Endothelial cell of umbilical vein (primary cell): ENCODE measurements at regions not wholly inside any gene's neighbourhood (a gene's known extent, or its start where the extent isn't known, plus 50 kb on each side); places are given as distances from the start of the nearest gene placed in this dataset.

Experiments
- BruUV-seq: library from RNA; stranded (reverse); fragments of 400-500 nt; replicated peaks from 2 replicates; lab custom pipeline; 2021; lab: Mats Ljungman, UMichigan
- CTCF ChIA-PET: fragments of 300-600, 350-600 bp; sonication (Branson Sonifier 250); formaldehyde crosslinking; loops from one replicate; lab custom pipeline; 2021; ENCODE audit warnings: antibody characterized with exemption, inconsistent platforms; lab: Charles Lee
- POLR2A ChIA-PET: fragments of 300-600, 350-600 bp; sonication (Branson Sonifier 250); formaldehyde crosslinking; loops from one replicate; lab custom pipeline; 2021; ENCODE audit warnings: antibody characterized with exemption, inconsistent platforms; lab: Charles Lee
- DNase-seq: peaks from one replicate; pipeline ENCODE4 v3.0.0-alpha.2; 2011; ENCODE audit warnings: low read depth, low spot score
- FAIRE-seq: peaks from 2 replicates; lab custom pipeline; 2011; peaks lifted over from hg19 to GRCh38; lab: Jason Lieb, UNC
- H2AFZ ChIP-seq: 2 replicates; pipeline ENCODE4 v1.6.0; 2012; ENCODE audit warnings: low read depth, low read length, control low read depth, inconsistent platforms
- H3K27ac ChIP-seq: 2 replicates; pipeline ENCODE4 v1.5.1; 2011; ENCODE audit warnings: low read depth, mild to moderate bottlenecking, control low read depth, low read length, moderate library complexity; ENCODE audit not compliant: insufficient read depth
- H3K27me3 ChIP-seq, 2 experiments: 2 replicates each; pipeline versions ENCODE4 v1.6.0 to v1.6.1; 2011; ENCODE audit warnings: low read length in 2 of 2, mixed read lengths in 1 of 2; ENCODE audit not compliant: control insufficient read depth in 2 of 2, insufficient read depth in 2 of 2
- H3K36me3 ChIP-seq, 2 experiments: 2 replicates in 1 of 2; 3 replicates in 1 of 2; pipeline ENCODE4 v1.5.1; 2011; ENCODE audit warnings: low read length in 2 of 2, mild to moderate bottlenecking in 1 of 2, moderate library complexity in 1 of 2; ENCODE audit not compliant: control insufficient read depth in 2 of 2, insufficient read depth in 2 of 2; ENCODE audit errors: extremely low read depth in 1 of 2
- H3K4me1 ChIP-seq: 3 replicates; pipeline ENCODE4 v1.5.1; 2011; ENCODE audit warnings: mild to moderate bottlenecking, low read length; ENCODE audit not compliant: control insufficient read depth, insufficient read depth; ENCODE audit errors: extremely low read depth
- H3K4me2 ChIP-seq: 2 replicates; pipeline ENCODE4 v1.6.1; 2011; ENCODE audit warnings: low read length, control low read depth, mixed read lengths; ENCODE audit not compliant: insufficient read depth
- H3K4me3 ChIP-seq, 3 experiments: fragments of 200-600 bp in 1 of 3; sonication (generic), shearing (Covaris generic) in 1 of 3; replicated peaks in 1 of 3; 2 replicates each; pipeline ENCODE4 v1.5.1; 2011 to 2016; ENCODE audit warnings: control low read depth in 3 of 3, low read length in 3 of 3, mild to moderate bottlenecking in 2 of 3, inconsistent platforms in 1 of 3, low read depth in 1 of 3, moderate library complexity in 1 of 3; ENCODE audit not compliant: insufficient read depth in 1 of 3
- H3K79me2 ChIP-seq: 2 replicates; pipeline ENCODE4 v1.6.0; 2012; ENCODE audit warnings: low read length, inconsistent platforms; ENCODE audit not compliant: control insufficient read depth, insufficient read depth
- H3K9ac ChIP-seq: replicated peaks from 2 replicates; pipeline ENCODE3; 2011; ENCODE audit warnings: low read length, control low read depth; ENCODE audit not compliant: insufficient read depth; ENCODE audit errors: extremely low read depth
- H3K9me1 ChIP-seq: replicated peaks from 3 replicates; pipeline ENCODE4 v1.6.0; 2011; ENCODE audit warnings: mild to moderate bottlenecking, low read length; ENCODE audit not compliant: control insufficient read depth, insufficient read depth; ENCODE audit errors: extremely low read depth
- H3K9me3 ChIP-seq: replicated peaks from 2 replicates; pipeline ENCODE4 v1.5.1; 2012; ENCODE audit warnings: low read length, inconsistent platforms; ENCODE audit not compliant: control insufficient read depth, insufficient read depth
- H4K20me1 ChIP-seq: replicated peaks from 2 replicates; pipeline ENCODE3; 2011; ENCODE audit warnings: mild to moderate bottlenecking, low read length; ENCODE audit not compliant: control insufficient read depth, insufficient read depth; ENCODE audit errors: extremely low read depth
- EZH2 ChIP-seq: IDR thresholded peaks from 2 replicates; pipeline ENCODE4 v1.6.1; 2012; ENCODE audit warnings: borderline replicate concordance, low read depth, mild to moderate bottlenecking, moderate library complexity, low read length, inconsistent platforms; ENCODE audit not compliant: severe bottlenecking
- GATA2 ChIP-seq: IDR thresholded peaks from 2 replicates; pipeline ENCODE4 v1.7.0; 2011; ENCODE audit warnings: low read depth, mild to moderate bottlenecking, moderate library complexity, mixed read lengths, low read length; ENCODE audit not compliant: insufficient read length, insufficient read depth
- JUN ChIP-seq: IDR thresholded peaks from 2 replicates; pipeline ENCODE4 v1.6.1; 2011; ENCODE audit warnings: borderline replicate concordance, low read depth; ENCODE audit not compliant: insufficient read length, insufficient read depth
- MYC ChIP-seq: IDR thresholded peaks from one replicate; pipeline ENCODE4 v1.6.1; 2011; ENCODE audit warnings: mild to moderate bottlenecking, low read depth, low read length
- POLR2A ChIP-seq: IDR thresholded peaks from 2 replicates; pipeline ENCODE4 v1.6.1; 2012; ENCODE audit warnings: low read depth, mild to moderate bottlenecking, control low read depth, low read length
- POLR2AphosphoS5 ChIP-seq: IDR thresholded peaks from 2 replicates; pipeline ENCODE4 v1.6.1; 2012; ENCODE audit warnings: low read depth, mild to moderate bottlenecking, control low read depth, low read length, moderate library complexity; ENCODE audit not compliant: insufficient read depth
- dilution Hi-C: fragments of 300-500 bp; cut with MboI; formaldehyde crosslinking; loops from one replicate; pipeline ENCODE4 v1.15.0; 2019; ENCODE audit warnings: low sequenced_read_pairs; ENCODE audit not compliant: extremely low pct_ligation_motif_present
- intact Hi-C: fragments of 100-400 bp; cut with micrococcal nuclease; formaldehyde crosslinking; loops from one replicate; pipeline ENCODE4 v1.10.0; 2022
- TF ChIP-seq, protein P1 (sequence below), 2 donors: IDR thresholded peaks; 1 replicate in 1 of 2; 2 replicates in 1 of 2; pipeline ENCODE4 v1.5.1; 2011; ENCODE audit warnings: low read length in 2 of 2, mild to moderate bottlenecking in 2 of 2, moderate library complexity in 2 of 2, control low read depth in 1 of 2, inconsistent platforms in 1 of 2, low read depth in 1 of 2; ENCODE audit not compliant: insufficient read depth in 1 of 2; ENCODE audit errors: extremely low read depth in 1 of 2
- TF ChIP-seq, protein P2 (sequence below): IDR thresholded peaks from 2 replicates; pipeline ENCODE4 v1.6.1; 2011; ENCODE audit not compliant: insufficient read depth, insufficient read length

DNA sequence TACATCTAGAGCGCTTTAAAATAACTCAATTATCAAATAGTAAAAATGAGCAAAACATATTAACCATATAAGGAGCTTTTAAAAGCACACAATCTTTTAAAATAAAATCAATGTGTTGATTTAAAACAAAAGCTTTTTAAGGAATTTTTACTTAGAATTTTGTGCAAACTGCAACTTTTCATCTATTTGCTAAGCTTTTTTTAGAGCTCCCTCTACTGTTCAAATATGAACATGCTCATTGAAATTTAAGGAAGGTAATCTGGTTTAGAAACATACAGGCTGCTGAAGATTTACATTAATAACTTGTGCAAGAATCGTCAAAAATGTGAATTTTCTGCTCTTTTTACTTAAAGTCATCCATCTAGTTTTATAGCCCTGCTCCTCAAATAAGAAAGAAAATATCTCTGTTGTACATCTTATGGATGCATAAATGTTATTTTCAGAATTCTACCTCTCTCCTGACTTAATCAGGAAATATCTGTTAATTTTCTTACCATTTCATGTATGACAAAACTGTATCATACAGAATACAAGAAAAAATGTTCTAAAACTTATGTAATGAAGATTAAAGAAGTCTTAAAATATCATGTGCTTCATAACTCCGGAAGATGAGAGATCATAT is 469.4 kb upstream of the ROBO2 start:
- intact Hi-C loops (no loop called here), dilution Hi-C loops (no loop called here)
- ChIA-PET CTCF (no interaction called here), POLR2A (no interaction called here)
- no TSS peak for BruUV-seq
- Histone ChIP-seq H3K9me1 (no peaks in the 10 kb centered on the region), H3K27ac (no peak overlapping the region), H4K20me1 (no peaks in the 10 kb centered on the region), H3K4me3 (no peak overlapping the region), H3K79me2 (no peaks in the 10 kb centered on the region), H2AFZ (no peak overlapping the region), H3K27me3 (no peaks in the 10 kb centered on the region), H3K9me3 (no peaks in the 10 kb centered on the region), H3K4me1 (no peaks in the 10 kb centered on the region), H3K36me3 (no peaks in the 10 kb centered on the region), H3K9ac (no peak overlapping the region), H3K4me2 (no peak overlapping the region)
- no peak for TF ChIP-seq JUN
- TF ChIP-seq, protein P1, sequence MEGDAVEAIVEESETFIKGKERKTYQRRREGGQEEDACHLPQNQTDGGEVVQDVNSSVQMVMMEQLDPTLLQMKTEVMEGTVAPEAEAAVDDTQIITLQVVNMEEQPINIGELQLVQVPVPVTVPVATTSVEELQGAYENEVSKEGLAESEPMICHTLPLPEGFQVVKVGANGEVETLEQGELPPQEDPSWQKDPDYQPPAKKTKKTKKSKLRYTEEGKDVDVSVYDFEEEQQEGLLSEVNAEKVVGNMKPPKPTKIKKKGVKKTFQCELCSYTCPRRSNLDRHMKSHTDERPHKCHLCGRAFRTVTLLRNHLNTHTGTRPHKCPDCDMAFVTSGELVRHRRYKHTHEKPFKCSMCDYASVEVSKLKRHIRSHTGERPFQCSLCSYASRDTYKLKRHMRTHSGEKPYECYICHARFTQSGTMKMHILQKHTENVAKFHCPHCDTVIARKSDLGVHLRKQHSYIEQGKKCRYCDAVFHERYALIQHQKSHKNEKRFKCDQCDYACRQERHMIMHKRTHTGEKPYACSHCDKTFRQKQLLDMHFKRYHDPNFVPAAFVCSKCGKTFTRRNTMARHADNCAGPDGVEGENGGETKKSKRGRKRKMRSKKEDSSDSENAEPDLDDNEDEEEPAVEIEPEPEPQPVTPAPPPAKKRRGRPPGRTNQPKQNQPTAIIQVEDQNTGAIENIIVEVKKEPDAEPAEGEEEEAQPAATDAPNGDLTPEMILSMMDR (IDR thresholded peaks at IDR 0.05; ENCODE audit: extremely low read depth in 1 of 2, insufficient read depth in 1 of 2, low read depth in 1 of 2, low read length in 2 of 2), result peak; percentile 10 to 23
- no peak for TF ChIP-seq POLR2A
- no peak for TF ChIP-seq MYC
- no peak for TF ChIP-seq POLR2AphosphoS5
- no peak for TF ChIP-seq EZH2
- no peak for TF ChIP-seq GATA2
- TF ChIP-seq, protein P2, sequence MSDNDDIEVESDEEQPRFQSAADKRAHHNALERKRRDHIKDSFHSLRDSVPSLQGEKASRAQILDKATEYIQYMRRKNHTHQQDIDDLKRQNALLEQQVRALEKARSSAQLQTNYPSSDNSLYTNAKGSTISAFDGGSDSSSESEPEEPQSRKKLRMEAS, result no peak
- DNase-seq (no peak), FAIRE-seq (no peak)
